HG02759 (cell line): ENCODE measurements at regions not wholly inside any gene's neighbourhood (a gene's known extent, or its start where the extent isn't known, plus 50 kb on each side); places are given as distances from the start of the nearest gene placed in this dataset.
"Not testable (repeated sequence)": the region's sequence is repeated elsewhere in the genome, so short reads cannot be mapped to it uniquely, and the experiment has no call there.

Source experiments
- ATAC-seq: cut with Tn5 transposase; IDR thresholded peaks from one replicate; pipeline ENCODE4 v1.9.1; 2021; ENCODE audit warnings: mild to moderate bottlenecking, moderate library complexity; ENCODE audit not compliant: unreplicated experiment

DNA sequence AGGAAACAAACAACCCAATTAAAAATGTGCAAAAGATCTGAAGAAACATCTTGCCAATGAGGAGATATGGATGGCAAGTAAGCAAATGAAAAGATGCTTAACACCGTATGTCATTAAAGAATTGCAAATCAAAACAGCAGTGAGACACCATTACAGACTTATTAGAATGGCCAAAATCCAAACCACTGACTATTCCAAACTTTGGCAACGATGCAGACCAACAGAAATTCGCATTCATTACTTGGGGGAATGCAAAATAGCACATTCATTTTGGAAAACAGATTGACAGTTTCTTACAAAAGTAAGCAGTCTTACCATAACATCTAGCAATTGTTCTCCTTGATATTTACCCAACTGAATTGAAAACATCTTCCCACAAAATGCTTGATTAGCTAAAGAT, 1118.7 kb downstream of the SUCLG1 start:
- no peak for ATAC-seq

DNA sequence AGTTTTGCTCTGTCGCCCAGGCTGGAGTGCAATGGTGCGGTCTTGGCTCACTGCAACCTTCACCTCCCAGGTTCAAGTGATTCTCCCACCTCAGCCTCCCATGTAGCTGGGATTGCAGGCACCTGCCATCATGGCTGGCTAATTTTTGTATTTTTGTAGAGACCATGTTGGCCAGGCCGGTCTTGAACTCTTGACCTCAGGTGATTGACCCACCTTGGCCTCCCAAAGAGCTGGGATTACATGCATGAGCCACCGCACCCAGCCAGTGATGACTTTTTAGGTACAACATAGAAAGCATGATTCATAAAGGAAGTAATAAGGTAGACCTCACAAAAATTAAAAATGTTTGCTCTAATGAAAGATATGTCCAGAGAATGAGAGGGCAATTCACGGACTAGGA, 1119.1 kb downstream of the SUCLG1 start:
- ATAC-seq, result not testable (repeated sequence)

- no peak for ATAC-seq
These were observed 1127.3 kb downstream of the SUCLG1 start for GRCh38 chr2:83331810-83332209.

DNA sequence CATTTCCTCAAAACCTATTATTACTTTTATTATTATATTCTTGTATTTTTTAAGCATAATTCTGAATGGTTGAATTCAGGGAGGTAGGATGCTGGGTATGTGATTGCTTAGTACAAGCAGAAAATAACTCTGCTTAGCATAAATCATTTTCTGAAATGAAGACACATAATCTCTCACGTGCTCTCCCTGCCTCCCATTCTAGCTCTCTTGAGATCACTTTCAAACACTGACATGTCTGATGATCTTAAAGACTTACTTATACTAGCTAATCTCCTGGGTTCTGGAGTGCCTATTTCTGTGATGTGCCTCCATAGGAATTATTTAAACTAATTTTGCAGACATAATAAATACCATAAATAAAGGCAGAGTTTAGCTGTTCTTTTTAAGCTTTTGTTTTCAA, 1136.0 kb downstream of the SUCLG1 start:
- no peak for ATAC-seq

- no peak for ATAC-seq
These were observed 1139.0 kb downstream of the SUCLG1 start for GRCh38 chr2:83320053-83320452.

DNA sequence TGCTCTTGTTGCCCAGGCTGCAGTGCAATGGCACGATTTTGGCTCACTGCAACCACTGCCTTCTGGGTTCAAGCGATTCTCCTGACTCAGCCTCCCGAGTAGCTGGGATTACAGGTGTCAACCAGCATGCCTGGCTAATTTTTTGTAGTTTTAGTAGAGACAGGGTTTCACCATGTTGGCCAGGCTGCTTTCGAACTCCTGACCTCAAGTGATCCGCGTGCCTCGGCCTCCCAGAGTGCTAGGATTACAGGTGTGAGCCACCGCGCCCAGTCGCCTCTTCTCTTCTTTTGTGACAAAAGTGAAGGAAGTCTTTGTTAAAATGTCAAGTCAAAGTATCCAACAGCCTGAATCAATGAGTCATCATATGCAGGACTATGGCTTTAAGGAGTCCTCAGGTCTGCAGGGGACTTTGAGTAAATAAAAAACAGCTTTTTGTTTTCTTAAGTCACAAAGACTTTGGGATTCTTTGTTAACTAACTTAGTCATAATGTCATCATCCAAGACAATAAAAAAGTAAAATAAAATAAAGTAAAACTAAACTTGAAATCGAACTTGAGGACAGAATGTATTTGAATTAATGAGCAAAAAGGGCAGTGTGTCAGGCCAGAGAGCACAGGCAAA, 1153.2 kb downstream of the SUCLG1 start:
- no peak for ATAC-seq

GRCh38 chr2:83291083-83291482, 1168.0 kb downstream of the SUCLG1 start:
- ATAC-seq, result no peak

DNA sequence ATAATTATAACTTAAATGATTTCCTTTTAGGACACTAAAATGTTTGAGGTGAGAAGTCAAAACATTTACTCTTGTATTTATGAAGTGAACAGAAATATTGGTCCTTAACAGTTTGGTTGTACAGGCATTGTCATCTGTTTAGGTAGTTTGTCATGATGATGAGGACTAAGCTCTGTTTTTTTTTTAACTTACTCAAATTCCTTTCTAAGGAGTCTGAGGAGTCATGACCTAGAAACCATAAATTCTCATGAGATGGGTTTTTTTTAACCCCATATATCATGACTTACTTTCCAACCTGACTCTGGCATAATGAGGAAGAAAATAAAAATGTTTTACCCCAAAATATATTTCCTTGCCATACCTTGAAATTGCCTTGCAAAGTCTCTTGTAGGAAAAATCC, 1176.2 kb downstream of the SUCLG1 start:
- ATAC-seq, result no peak

DNA sequence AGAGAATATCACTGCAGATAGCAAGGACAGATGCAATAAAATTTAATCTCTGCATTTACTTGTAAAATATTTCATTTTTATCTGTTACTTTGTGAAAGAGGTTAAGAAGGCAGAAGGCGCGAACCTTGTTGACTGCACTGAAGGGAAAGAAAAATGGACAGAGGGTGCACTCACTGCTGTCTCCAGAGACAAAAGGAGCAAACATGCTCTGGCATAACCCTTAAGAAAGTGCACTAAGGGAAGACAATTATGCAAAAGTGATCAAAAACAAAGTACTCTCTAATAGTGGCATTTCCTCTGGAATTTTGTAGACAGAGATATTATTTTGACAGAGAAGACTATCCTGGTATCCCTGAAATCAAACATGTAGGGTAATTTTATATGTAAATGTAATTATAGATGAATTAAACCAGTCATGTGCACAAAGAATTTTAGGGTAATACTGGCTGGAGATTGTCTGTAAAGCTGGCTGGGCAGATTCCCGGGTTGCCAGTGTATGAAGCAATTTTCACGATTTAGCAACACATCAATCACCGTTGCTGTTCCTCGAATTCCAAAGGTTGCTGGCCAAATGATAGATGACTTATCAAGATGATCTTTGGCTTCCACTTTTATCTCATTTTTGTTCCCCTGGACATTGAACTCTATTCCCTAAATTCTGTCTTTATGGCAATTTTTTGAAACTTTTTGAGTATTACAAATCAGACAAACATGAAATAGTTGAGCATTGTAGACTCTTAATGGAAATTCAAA, 1176.9 kb downstream of the SUCLG1 start:
- ATAC-seq, result no peak

DNA sequence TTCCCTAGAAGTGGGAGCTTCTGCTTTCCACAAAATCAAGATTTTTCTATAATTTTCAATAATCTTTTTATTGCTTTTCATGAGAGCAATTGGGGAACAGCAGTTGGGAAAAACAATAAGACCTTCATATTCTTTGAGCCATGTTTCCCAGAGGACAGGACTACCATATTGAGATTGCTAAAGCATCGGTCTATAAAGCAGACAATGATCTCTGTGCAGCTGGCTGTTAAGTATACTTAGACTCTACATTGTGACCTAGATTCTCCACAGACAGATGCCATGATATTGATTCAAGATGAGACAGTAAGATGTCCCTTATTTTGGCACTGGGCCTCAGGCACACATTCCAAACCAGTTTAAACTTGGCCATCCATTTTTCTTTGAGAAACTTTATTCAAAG, 1178.7 kb downstream of the SUCLG1 start:
- no peak for ATAC-seq

DNA sequence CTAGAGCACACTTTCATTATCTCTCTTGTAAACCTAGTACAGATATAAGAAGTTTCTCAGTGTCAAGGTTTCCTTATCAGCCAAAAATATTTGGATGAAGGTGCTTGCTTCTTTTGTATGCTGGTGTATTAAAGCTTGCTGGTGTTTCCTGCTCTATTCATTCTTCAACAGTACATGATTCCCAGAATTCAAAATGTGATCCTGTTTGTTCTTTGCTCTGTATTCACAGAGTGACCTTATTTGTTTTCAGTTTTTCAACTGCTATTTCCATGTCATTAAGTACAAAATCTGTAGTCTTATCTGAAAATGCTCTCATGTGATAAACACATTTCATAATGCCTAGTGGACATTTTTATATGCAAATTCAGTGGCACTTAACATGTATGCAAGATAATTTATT, 1185.8 kb downstream of the SUCLG1 start:
- no peak for ATAC-seq

DNA sequence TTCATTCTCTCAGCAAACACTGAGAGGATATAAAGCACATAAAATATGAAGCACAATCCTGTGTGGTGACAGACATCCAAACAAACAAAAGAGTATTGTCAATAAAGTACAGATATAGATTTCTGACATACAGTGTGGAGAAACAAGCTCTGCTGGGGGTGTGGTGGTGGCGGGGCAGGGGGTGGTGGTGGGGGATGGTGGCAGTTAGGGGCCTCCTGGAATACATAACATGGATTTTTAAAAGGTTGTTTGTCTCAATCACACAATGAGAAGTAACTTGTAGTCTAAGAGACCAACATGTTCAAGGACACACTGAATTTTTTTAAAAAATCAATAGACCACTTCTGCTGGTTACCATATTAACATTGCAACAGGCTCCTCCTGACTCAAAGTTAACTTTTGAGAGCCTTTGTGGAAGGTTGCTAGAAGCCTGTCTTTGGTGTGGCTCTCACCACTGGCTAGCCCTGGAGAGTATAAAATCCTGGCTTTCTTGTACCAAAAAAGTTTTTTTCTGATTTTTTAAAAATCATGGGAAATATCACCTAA, 1197.4 kb downstream of the SUCLG1 start:
- ATAC-seq, result no peak

GRCh38 chr2:83253848-83254247, 1205.2 kb downstream of the SUCLG1 start:
- ATAC-seq, result no peak

- no peak for ATAC-seq
These were observed 1207.7 kb downstream of the SUCLG1 start for GRCh38 chr2:83251321-83251872.

DNA sequence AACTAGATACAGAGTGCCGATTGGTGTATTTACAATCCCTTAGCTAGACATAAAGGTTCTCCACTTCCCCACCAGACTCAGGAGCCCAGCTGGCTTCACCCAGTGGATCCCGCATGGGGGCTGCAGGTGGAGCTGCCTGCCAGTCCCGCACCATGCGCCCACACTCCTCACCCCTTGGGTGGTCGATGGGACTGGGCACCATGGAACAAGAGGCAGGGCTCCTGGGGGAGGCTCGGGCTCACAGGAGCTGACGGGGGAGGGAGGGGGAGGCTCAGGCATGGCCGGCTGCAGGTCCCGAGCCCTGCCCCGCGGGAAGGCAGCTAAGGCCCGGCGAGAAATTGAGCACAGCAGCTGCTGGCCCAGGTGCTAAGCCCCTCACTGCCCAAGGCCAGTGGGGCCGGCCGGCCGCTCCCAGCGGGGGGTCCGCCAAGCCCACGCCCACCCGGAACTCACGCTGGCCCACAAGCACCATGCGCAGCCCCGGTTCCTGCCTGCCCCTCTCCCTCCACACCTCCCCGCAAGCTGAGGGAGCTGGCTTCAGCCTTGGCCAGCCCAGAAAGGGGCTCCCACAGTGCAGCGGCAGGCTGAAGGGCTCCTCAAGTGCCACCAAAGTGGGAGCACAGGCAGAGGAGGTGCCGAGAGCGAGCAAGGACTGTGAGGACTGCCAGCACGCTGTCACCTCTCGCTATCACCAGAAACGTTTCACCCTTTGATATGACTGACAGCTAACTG, 1213.1 kb downstream of the SUCLG1 start:
- not testable (repeated sequence) for ATAC-seq

DNA sequence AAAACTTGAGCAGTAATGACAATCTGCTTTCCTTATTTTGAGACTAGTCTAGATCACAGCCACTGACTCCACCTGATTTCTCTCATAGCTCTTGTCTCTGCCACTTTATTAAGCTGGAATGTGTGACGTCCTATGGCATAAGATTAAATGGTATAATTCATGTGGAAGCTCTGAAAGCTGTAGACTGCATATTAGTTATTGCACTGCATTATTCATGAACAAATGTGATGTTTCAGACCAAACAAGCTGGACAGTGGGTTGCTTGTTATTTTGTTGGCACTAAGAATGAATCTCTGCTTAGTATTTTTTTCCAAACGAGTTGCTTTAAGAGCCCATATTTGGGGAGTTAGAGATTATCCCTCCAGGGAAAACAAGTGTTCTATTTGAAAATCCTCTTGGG, 1218.5 kb downstream of the SUCLG1 start:
- ATAC-seq, result no peak

GRCh38 chr2:83238111-83238510, 1221.0 kb downstream of the SUCLG1 start:
- ATAC-seq, result no peak

DNA sequence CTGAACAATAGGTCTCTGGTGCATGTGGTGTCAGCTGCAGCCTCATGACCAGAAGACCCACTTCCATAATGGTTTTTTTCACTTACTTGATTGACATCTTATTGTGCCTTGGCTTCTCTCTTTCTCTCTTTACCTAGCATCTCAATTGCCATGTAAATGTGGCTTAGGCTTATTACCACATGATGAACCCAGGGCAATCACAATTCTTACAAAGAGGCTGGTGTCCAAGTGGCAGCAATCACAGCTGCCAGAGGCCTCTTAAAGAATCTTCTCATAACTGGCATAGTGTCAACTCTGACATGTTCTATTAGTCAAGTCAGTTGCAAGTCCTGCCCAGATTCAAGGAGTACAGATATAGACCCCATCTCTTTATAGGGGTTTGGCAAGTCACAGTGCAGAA, 1224.8 kb downstream of the SUCLG1 start:
- ATAC-seq, result no peak

DNA sequence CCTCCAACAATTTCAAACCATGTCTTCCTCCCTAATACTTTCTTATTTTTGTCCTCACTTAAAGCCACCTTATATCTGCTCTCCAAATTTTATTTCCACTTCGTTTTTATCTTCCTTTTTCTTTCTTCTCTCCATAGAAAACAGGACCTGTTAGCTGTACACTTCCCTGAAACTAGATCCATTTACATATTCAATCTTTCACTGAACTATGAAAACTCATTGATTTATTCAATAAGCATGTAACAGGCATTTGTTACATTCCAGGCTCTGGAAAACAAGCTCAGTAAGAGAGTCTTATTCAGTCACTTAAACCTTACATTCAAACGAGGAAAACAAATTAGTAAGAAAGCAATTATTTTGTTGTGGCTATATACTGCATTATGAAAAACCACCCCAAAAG, 1225.3 kb downstream of the SUCLG1 start:
- ATAC-seq, result no peak

DNA sequence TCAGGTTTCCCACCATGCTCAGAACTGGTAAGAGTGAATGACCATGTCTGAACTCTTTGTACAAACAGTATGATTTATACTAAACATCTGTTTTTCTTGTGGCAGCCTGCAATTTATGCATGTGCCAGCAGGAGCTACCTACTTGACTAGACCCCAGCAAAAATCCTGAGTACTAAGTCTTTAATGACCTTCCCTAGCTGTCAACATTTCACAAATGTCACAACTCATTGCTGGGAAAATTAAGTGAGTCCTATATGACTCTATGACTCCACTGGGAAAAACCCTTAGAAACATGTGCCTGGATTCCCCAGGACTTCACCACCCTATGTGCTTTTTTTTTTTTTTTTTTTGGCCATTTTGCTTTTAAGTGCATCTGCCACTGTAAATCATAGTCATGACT, 1225.8 kb downstream of the SUCLG1 start:
- no peak for ATAC-seq

GRCh38 chr2:83229443-83229842, 1229.6 kb downstream of the SUCLG1 start:
- ATAC-seq, result no peak
